Dedifferentiated amniotic fluid mesenchymal stem cell (primary cell): ENCODE measurements at regions not wholly inside any gene's neighbourhood (a gene's known extent, or its start where the extent isn't known, plus 50 kb on each side); places are given as distances from the start of the nearest gene placed in this dataset.
A peak's percentile ranks its signal among the peaks of the same experiment; 100 is the strongest.

Experiments
- DNase-seq: peaks from one replicate; pipeline ENCODE4 v3.0.0-alpha.2; 2016; ENCODE audit errors: extremely low spot score

GRCh38 chr4:119748853-119749252, 120.2 kb upstream of the PDE5A start:
- peak; percentile 59 for DNase-seq

- DNase-seq, result peak; percentile 51
Observed at GRCh38 chr4:119746951-119747350, 118.3 kb upstream of the PDE5A start.

- no peak for DNase-seq
Observed at GRCh38 chr4:119745351-119745750, 116.7 kb upstream of the PDE5A start.

- no peak for DNase-seq
Observed at GRCh38 chr4:119744580-119744979, 116.0 kb upstream of the PDE5A start.

- DNase-seq, result no peak
Observed at GRCh38 chr4:119743644-119744043, 115.0 kb upstream of the PDE5A start.

- DNase-seq, result no peak
Observed at GRCh38 chr4:119739796-119740195, 111.2 kb upstream of the PDE5A start.

GRCh38 chr4:119738901-119739300, 110.3 kb upstream of the PDE5A start:
- no peak for DNase-seq

GRCh38 chr4:119736559-119736958, 108.0 kb upstream of the PDE5A start:
- no peak for DNase-seq

GRCh38 chr4:119735165-119735651, 106.6 kb upstream of the PDE5A start:
- DNase-seq, result peak; percentile 91

GRCh38 chr4:119733431-119733830, 104.8 kb upstream of the PDE5A start:
- DNase-seq, result no peak

- no peak for DNase-seq
Observed at GRCh38 chr4:119731778-119732177, 103.2 kb upstream of the PDE5A start.

- no peak for DNase-seq
Observed at GRCh38 chr4:119731146-119731742, 102.6 kb upstream of the PDE5A start.

- DNase-seq, result no peak
Observed at GRCh38 chr4:119730671-119730950, 102.0 kb upstream of the PDE5A start.

- DNase-seq, result peak; percentile 90
Observed at GRCh38 chr4:119729835-119730670, 101.4 kb upstream of the PDE5A start.

GRCh38 chr4:119728692-119729593, 100.3 kb upstream of the PDE5A start:
- peak; percentile 49 for DNase-seq

GRCh38 chr4:119728185-119728584, 99.6 kb upstream of the PDE5A start:
- DNase-seq, result no peak

GRCh38 chr4:119726505-119726904, 97.9 kb upstream of the PDE5A start:
- DNase-seq, result peak; percentile 66

- DNase-seq, result peak; percentile 28
Observed at GRCh38 chr4:119725688-119726330, 97.2 kb upstream of the PDE5A start.

- DNase-seq, result no peak
Observed at GRCh38 chr4:119725011-119725410, 96.4 kb upstream of the PDE5A start.

GRCh38 chr4:119722670-119723069, 94.1 kb upstream of the PDE5A start:
- DNase-seq, result no peak

- DNase-seq, result no peak
Observed at GRCh38 chr4:119721878-119722277, 93.3 kb upstream of the PDE5A start.
